GM13976 (cell line): ENCODE measurements at regions not wholly inside any gene's neighbourhood (a gene's known extent, or its start where the extent isn't known, plus 50 kb on each side); places are given as distances from the start of the nearest gene placed in this dataset.

Experiments used
- DNase-seq: peaks from one replicate; pipeline ENCODE4 v3.0.0; 2012; ENCODE audit warnings: low spot score
- in situ Hi-C: fragments of 300-500 bp; cut with MboI; formaldehyde crosslinking; loops from one replicate; pipeline ENCODE4 v1.12.0; 2022; ENCODE audit warnings: low sequenced_read_pairs, mixed read lengths, inconsistent platforms; ENCODE audit not compliant: unreplicated experiment
- TF ChIP-seq, protein P1 (sequence below): IDR thresholded peaks from 2 replicates; pipeline ENCODE4 v1.5.1; 2012; ENCODE audit warnings: borderline replicate concordance, mild to moderate bottlenecking; ENCODE audit not compliant: insufficient read depth; ENCODE audit errors: extremely low read depth, missing control alignments, control extremely low read depth

DNA sequence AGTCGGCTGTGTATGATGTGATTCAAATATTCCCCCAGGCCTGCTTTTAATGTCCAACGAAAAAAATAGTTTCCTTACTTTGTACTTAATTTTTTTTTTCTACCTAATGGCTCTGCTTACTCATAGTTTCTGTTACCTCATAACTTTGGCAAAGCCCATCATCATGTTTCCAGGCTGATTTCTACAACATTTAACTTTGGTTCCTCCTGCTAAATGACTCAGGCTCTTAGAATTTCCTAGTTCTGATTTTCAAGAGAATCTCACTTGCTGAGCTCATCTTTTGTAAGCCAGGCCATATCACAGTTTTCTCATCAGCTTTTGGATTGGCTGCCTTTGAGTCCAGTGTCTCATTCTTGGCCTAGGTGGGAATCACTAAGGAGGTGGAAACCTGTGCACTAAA is 323.1 kb downstream of the HDGFL1 start:
- DNase-seq = no peak
- in situ Hi-C loops = no loop called here
- TF ChIP-seq, protein P1, sequence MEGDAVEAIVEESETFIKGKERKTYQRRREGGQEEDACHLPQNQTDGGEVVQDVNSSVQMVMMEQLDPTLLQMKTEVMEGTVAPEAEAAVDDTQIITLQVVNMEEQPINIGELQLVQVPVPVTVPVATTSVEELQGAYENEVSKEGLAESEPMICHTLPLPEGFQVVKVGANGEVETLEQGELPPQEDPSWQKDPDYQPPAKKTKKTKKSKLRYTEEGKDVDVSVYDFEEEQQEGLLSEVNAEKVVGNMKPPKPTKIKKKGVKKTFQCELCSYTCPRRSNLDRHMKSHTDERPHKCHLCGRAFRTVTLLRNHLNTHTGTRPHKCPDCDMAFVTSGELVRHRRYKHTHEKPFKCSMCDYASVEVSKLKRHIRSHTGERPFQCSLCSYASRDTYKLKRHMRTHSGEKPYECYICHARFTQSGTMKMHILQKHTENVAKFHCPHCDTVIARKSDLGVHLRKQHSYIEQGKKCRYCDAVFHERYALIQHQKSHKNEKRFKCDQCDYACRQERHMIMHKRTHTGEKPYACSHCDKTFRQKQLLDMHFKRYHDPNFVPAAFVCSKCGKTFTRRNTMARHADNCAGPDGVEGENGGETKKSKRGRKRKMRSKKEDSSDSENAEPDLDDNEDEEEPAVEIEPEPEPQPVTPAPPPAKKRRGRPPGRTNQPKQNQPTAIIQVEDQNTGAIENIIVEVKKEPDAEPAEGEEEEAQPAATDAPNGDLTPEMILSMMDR = no peak

DNA sequence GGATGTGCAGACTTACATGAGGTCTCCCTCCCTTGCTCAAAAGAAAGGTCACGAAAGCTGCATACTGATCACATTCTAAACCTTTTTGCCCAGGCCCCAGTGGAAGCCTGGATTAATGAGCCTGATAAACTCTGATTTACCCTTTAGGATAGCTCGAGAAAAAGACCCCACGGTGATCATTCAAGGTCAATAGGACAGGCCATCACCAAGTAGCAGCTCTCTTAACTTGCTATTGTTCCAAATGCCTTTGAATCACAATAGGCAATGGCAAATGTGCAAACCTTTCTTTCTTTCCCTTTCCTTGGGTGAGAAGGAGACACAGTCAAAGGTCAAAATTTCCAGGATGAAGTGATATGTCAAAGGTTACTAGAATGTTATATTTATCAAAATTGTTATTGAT is 327.3 kb downstream of the HDGFL1 start:
- TF ChIP-seq, protein P1 = no peak
- DNase-seq = no peak
- in situ Hi-C loops = no loop called here

DNA sequence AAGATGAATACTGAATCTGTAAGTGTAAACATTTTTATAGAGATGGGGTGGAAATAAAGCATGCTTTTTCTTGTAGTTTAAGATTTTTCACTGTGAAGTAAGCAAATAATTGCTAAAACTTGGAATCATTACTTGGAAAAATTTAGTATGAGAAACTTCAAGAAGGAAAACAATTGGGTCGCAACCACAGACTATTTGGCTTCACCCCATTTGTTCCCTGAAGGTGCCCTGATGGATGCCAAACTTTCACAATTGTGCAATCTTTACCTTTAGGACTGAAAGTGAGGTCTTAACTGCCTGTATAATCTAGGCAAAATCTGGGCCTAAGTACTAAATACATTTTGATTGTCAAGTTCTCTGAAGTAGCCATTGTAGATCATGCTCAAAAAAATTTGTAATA is 330.1 kb downstream of the HDGFL1 start:
- no peak for DNase-seq
- TF ChIP-seq, protein P1 = no peak
- in situ Hi-C loops = no loop called here

DNA sequence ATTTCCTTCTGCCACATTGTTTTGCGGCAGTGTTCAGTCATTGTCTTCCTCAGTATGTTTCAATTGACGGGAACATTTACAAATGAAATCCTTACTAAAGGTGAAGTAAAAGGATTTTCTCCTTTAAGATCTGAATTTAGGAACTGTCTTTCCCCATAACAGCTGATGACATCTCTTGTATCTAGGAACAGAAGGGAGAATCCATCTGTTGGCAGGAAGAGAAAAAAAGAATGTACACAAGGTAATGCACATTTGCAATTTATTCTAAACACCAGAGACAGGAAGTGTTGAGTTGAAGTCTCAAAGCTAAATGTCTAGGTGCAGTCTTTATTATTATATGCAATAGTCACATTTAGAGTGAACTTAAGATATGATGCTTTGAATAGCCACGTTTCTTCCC is 334.5 kb downstream of the HDGFL1 start:
- TF ChIP-seq, protein P1 = no peak
- DNase-seq = no peak
- in situ Hi-C loops = no loop called here

DNA sequence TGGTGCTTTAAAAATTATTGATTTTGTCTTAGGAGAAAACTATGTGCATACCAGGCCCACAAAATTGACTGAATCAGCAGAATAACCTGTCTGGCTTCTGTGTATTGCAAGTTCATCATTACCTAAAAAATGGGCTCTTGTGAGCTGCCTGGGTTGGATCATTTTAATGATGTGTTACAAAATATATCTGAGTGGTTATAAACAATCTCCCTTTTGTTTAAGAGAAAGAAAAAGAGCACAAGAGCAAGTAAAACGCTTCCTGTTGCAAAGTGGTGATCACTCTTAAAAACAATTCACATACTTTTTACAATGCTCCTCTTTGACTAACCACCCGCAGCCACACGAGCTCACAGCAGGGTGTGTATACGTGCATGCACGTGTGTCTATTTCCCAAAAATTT is 335.1 kb downstream of the HDGFL1 start:
- in situ Hi-C loops = no loop called here
- DNase-seq = no peak
- TF ChIP-seq, protein P1 = no peak

DNA sequence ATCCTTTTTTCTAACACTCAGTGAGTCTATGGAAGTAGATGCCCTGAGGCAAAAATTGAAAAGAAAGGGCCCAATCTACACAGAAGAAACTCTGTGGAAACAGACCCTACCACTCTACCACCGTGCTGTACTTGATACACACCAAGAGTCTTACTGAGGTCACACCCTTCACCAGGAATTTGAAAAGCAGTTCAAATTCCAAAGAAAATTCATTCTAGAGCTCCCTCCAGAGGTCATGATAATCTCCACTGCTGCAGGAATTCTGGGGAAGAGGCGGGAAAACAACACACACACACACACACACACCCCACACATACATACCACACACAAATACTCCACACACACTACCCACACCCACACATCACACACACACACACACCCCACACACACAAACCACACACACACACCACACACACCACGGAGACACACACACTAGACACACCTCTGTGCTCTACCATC is 336.8 kb downstream of the HDGFL1 start:
- no peak for DNase-seq
- in situ Hi-C loops = no loop called here
- TF ChIP-seq, protein P1 = no peak

DNA sequence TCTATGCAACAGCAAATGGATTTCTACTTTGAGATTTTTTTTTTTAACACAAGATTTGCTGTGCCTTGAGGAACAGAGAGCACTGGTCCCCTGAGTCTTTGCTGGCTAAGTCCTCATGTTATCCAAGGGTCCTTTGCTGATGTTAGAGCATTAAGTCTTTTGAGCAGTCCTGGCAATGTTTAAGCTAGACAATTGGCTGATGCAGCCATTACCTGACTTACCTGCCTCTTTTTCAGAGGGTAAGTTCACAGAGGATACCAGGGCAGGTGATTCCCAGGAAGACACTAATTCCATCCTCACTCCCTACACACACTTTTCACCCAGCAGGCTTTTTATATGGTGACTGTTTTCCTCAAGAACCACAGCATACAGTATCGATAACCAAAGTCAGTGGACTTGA is 337.7 kb downstream of the HDGFL1 start:
- in situ Hi-C loops = no loop called here
- no peak for DNase-seq
- TF ChIP-seq, protein P1 = no peak
